ENCODE measurements at regions not wholly inside any gene's neighbourhood (a gene's known extent, or its start where the extent isn't known, plus 50 kb on each side); places are given as distances from the start of the nearest gene placed in this dataset.

DNA sequence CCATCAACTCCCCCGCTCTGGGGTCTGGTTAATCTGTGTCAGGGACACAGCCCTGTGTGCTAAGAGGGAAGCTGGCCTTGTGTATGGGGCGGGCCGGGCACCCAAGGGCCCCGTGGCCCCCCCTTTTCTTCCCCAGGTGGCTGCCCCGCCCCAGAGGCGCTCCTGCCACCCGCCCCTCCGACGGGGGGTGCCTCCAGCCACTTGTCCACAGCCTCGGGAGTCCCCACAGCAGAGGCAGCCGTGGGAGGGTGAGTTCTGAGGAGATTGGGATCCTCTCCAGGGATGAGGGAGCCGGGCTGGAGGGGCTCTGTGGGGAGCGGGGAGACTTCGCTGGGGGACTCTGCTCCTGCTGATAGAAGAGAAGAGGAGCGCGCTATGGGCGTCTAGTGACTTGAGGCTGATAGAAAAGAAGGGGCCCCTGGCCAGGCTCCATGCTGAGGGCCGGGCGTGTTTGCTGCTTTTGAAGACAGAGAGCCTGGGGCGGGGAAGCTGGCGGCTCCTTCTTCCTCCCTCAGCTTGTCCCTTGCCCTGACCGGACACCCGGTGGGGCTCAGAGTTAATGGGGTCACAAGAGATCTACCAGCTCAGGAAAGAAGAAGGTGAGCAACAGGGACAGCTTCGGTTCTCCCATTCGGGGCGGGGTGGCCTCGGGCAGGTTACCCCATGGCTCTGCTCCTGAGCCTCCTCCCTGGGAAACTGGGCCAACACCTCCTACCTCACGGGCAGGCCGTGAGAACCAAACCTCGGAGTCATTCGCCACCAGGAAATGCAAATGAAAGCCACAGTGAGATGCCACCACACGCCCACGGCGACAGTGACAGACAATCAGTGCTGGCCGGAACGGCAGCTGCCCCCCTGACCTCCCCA, 89.4 kb upstream of the TAF1B start:
- H3K4me3 Mint-ChIP-seq (ENCODE audit: unreplicated experiment) = no peak overlapping the region
- H3K27me3 Mint-ChIP-seq (ENCODE audit: unreplicated experiment) = peaks cover 3% of the 10 kb centered on the region
- TF ChIP-seq, protein P1, sequence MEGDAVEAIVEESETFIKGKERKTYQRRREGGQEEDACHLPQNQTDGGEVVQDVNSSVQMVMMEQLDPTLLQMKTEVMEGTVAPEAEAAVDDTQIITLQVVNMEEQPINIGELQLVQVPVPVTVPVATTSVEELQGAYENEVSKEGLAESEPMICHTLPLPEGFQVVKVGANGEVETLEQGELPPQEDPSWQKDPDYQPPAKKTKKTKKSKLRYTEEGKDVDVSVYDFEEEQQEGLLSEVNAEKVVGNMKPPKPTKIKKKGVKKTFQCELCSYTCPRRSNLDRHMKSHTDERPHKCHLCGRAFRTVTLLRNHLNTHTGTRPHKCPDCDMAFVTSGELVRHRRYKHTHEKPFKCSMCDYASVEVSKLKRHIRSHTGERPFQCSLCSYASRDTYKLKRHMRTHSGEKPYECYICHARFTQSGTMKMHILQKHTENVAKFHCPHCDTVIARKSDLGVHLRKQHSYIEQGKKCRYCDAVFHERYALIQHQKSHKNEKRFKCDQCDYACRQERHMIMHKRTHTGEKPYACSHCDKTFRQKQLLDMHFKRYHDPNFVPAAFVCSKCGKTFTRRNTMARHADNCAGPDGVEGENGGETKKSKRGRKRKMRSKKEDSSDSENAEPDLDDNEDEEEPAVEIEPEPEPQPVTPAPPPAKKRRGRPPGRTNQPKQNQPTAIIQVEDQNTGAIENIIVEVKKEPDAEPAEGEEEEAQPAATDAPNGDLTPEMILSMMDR (IDR thresholded peaks at IDR 0.05) = no peak
- H3K4me1 Mint-ChIP-seq (ENCODE audit: unreplicated experiment) = peaks cover 38% of the 10 kb centered on the region
- no peak for DNase-seq (ENCODE audit: extremely low spot score, unreplicated experiment)
- no peaks in the 10 kb centered on the region for H3K9me3 Mint-ChIP-seq (ENCODE audit: unreplicated experiment)
- no peaks in the 10 kb centered on the region for H3K36me3 Mint-ChIP-seq (ENCODE audit: unreplicated experiment)
- H3K27ac Mint-ChIP-seq (ENCODE audit: unreplicated experiment) = no peak overlapping the region

DNA sequence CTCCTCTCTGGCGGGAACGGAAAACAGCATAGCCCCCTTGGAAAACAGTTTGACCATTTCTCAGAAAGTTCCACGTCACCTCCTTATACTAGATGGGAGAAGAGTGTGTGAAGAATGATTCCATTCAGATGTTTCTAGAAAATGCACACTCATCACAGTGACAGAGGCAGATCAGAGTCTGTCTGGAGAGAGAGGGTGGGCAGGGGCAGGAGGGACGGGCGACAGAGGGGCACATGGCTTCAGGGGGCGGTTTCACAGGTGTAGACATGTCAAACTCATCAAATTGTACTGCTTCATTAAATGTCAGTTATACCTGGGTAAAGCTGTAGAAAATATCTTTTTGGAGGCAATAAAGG, 88.8 kb upstream of the TAF1B start:
- Mint-ChIP-seq H3K4me3 (ENCODE audit: unreplicated experiment) (no peak overlapping the region), H3K36me3 (ENCODE audit: unreplicated experiment) (no peaks in the 10 kb centered on the region), H3K9me3 (ENCODE audit: unreplicated experiment) (no peaks in the 10 kb centered on the region), H3K4me1 (ENCODE audit: unreplicated experiment) (peaks cover 41% of the 10 kb centered on the region), H3K27me3 (ENCODE audit: unreplicated experiment) (peaks cover 3% of the 10 kb centered on the region), H3K27ac (ENCODE audit: unreplicated experiment) (no peak overlapping the region)
- DNase-seq (ENCODE audit: extremely low spot score, unreplicated experiment) = no peak
- TF ChIP-seq, protein P1 (IDR thresholded peaks at IDR 0.05) = no peak

DNA sequence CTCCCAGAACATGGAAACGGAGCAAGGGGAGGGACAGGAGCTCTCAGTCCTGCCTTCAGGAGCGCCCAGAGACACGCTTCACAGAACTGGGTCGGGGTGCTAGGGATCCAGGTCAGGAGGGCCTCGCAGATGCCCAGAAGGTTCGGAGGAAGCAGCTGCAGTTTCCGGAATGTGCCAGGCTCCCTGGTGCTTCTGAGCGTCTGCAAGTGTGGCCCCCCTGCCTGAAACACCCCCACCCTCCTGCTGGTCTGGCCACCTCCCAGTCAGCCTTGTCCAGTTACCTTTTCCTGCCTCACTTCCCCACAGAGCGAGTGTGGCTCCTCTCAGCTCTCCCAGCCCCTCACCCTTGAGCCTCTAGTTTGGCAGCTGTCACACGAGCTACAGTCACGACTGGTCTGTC, 88.3 kb upstream of the TAF1B start:
- H3K9me3 Mint-ChIP-seq (ENCODE audit: unreplicated experiment) = no peaks in the 10 kb centered on the region
- H3K36me3 Mint-ChIP-seq (ENCODE audit: unreplicated experiment) = no peaks in the 10 kb centered on the region
- no peak overlapping the region for H3K27ac Mint-ChIP-seq (ENCODE audit: unreplicated experiment)
- peaks cover 3% of the 10 kb centered on the region for H3K27me3 Mint-ChIP-seq (ENCODE audit: unreplicated experiment)
- H3K4me1 Mint-ChIP-seq (ENCODE audit: unreplicated experiment) = peaks cover 42% of the 10 kb centered on the region
- TF ChIP-seq, protein P1 (IDR thresholded peaks at IDR 0.05) = no peak
- no peak overlapping the region for H3K4me3 Mint-ChIP-seq (ENCODE audit: unreplicated experiment)
- no peak for DNase-seq (ENCODE audit: extremely low spot score, unreplicated experiment)

DNA sequence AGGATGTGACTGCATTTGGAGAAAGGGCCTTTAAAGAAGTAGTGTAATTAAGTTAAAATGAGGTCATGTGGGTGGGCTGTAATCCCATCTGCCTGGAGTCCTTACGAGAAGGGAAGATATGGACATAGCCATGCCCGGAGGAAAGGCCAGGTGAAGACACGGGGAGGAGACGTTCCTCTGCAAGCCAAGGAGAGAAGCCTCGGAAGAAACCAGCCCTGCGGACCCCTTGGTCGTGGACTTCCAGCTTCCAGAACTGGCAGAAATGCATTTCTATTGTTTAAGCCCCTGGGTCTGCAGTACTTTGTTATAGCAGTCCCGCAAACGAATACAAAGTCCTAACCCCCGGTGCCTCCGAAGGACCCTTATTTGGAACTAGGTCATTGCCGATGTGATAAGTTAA, 87.6 kb upstream of the TAF1B start:
- no peak overlapping the region for H3K27ac Mint-ChIP-seq (ENCODE audit: unreplicated experiment)
- H3K9me3 Mint-ChIP-seq (ENCODE audit: unreplicated experiment) = no peaks in the 10 kb centered on the region
- no peaks in the 10 kb centered on the region for H3K36me3 Mint-ChIP-seq (ENCODE audit: unreplicated experiment)
- peaks cover 46% of the 10 kb centered on the region for H3K4me1 Mint-ChIP-seq (ENCODE audit: unreplicated experiment)
- peaks cover 3% of the 10 kb centered on the region for H3K27me3 Mint-ChIP-seq (ENCODE audit: unreplicated experiment)
- no peak overlapping the region for H3K4me3 Mint-ChIP-seq (ENCODE audit: unreplicated experiment)
- DNase-seq (ENCODE audit: extremely low spot score, unreplicated experiment) = no peak
- TF ChIP-seq, protein P1 (IDR thresholded peaks at IDR 0.05) = no peak

DNA sequence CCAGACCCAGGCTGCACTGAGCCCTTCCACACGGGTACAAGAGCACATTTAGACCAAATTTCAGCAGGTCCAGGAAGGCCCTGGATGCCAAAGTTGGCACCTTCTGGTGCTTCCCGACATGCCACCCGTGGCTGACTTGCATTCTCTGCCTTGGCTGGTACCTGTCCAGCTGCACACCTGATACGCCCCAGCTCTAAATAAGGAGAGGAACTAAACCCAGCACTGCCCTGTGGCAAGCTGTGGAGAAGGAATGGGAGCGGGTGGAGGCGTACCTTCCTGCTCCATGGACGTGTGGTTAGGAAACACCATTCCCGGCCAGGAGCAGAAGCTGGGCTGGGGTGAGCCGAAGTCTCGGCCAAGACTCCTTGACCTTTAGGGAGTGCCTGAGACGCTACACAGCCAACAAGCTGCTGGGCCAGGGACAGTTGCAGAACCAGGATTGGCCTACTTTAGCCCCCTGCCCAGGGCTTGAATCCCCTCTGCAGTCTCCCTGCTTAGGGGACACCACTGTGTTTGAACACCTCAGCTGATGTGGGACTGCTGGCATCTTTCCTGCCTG, 86.5 kb upstream of the TAF1B start:
- Mint-ChIP-seq H3K27me3 (ENCODE audit: unreplicated experiment) (peaks cover 3% of the 10 kb centered on the region), H3K36me3 (ENCODE audit: unreplicated experiment) (no peaks in the 10 kb centered on the region), H3K9me3 (ENCODE audit: unreplicated experiment) (no peaks in the 10 kb centered on the region), H3K4me3 (ENCODE audit: unreplicated experiment) (no peak overlapping the region), H3K27ac (ENCODE audit: unreplicated experiment) (no peak overlapping the region), H3K4me1 (ENCODE audit: unreplicated experiment) (peaks cover 46% of the 10 kb centered on the region)
- TF ChIP-seq, protein P1 (IDR thresholded peaks at IDR 0.05) = no peak
- DNase-seq (ENCODE audit: extremely low spot score, unreplicated experiment) = no peak
